SHP77 (cell line): ENCODE measurements at regions not wholly inside any gene's neighbourhood (a gene's known extent, or its start where the extent isn't known, plus 50 kb on each side); places are given as distances from the start of the nearest gene placed in this dataset.
A peak's percentile ranks its signal among the peaks of the same experiment; 100 is the strongest.
"Not testable (repeated sequence)": the region's sequence is repeated elsewhere in the genome, so short reads cannot be mapped to it uniquely, and the experiment has no call there.

Experiments
- DNase-seq, 2 experiments: peaks; one replicate each; lab custom pipeline; 2025; lab: John Stamatoyannopoulos, UW

- DNase-seq = not testable (repeated sequence)
Measured at GRCh38 chr16:17005963-17006362, 464.8 kb downstream of the XYLT1 start.

GRCh38 chr16:17011712-17012111 lies 459.0 kb downstream of the XYLT1 start:
- no peak for DNase-seq

GRCh38 chr16:17013038-17013437 lies 457.7 kb downstream of the XYLT1 start:
- DNase-seq = no peak

- no peak for DNase-seq
Measured at GRCh38 chr16:17014484-17015121, 456.2 kb downstream of the XYLT1 start.

- DNase-seq = no peak
Measured at GRCh38 chr16:17015702-17016101, 455.1 kb downstream of the XYLT1 start.

- DNase-seq = no peak
Measured at GRCh38 chr16:17017442-17017841, 453.3 kb downstream of the XYLT1 start.

GRCh38 chr16:17018585-17018939 lies 452.2 kb downstream of the XYLT1 start:
- DNase-seq = no peak

GRCh38 chr16:17019366-17019765 lies 451.4 kb downstream of the XYLT1 start:
- no peak for DNase-seq

- DNase-seq = no peak
Measured at GRCh38 chr16:17023606-17024005, 447.2 kb downstream of the XYLT1 start.

GRCh38 chr16:17024514-17024913 lies 446.2 kb downstream of the XYLT1 start:
- DNase-seq = no peak

GRCh38 chr16:17026600-17027242 lies 444.0 kb downstream of the XYLT1 start:
- DNase-seq = no peak

- DNase-seq = no peak
Measured at GRCh38 chr16:17027488-17028129, 443.2 kb downstream of the XYLT1 start.

- DNase-seq = no peak
Measured at GRCh38 chr16:17029602-17030350, 441.0 kb downstream of the XYLT1 start.

- DNase-seq = no peak
Measured at GRCh38 chr16:17031484-17032268, 439.1 kb downstream of the XYLT1 start.

- peak in 1 of 2 experiments; percentile 7 for DNase-seq
Measured at GRCh38 chr16:17032332-17032731, 438.4 kb downstream of the XYLT1 start.

GRCh38 chr16:17034477-17035252 lies 436.1 kb downstream of the XYLT1 start:
- DNase-seq = no peak

- DNase-seq = no peak
Measured at GRCh38 chr16:17037499-17037898, 433.3 kb downstream of the XYLT1 start.

GRCh38 chr16:17038415-17038814 lies 432.3 kb downstream of the XYLT1 start:
- DNase-seq = no peak

- DNase-seq = not testable (repeated sequence)
Measured at GRCh38 chr16:17049109-17049508, 421.7 kb downstream of the XYLT1 start.

GRCh38 chr16:17050468-17050867 lies 420.3 kb downstream of the XYLT1 start:
- DNase-seq = no peak
